ENCODE measurements at regions not wholly inside any gene's neighbourhood (a gene's known extent, or its start where the extent isn't known, plus 50 kb on each side); places are given as distances from the start of the nearest gene placed in this dataset.

DNA sequence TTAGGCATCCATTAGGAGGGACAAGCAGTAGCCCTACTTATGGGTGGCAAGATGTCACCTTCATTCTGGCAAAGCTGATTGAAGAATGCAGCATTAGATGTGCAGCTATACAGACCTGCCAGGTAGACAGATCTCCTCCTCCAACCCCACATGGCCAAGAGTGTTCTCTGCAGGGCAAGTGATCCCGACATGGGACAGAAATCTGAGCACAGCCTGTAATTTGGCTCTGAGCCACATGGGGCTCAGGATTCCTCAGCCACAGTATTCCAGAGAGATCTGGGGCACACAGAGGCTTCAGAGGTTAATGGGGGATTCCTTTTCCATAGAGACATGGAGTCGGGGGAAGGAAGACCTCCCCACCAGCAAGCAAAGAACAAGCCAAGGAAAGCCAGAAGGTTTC is 58.7 kb upstream of the GDF10 start:
- TF ChIP-seq, protein P1, sequence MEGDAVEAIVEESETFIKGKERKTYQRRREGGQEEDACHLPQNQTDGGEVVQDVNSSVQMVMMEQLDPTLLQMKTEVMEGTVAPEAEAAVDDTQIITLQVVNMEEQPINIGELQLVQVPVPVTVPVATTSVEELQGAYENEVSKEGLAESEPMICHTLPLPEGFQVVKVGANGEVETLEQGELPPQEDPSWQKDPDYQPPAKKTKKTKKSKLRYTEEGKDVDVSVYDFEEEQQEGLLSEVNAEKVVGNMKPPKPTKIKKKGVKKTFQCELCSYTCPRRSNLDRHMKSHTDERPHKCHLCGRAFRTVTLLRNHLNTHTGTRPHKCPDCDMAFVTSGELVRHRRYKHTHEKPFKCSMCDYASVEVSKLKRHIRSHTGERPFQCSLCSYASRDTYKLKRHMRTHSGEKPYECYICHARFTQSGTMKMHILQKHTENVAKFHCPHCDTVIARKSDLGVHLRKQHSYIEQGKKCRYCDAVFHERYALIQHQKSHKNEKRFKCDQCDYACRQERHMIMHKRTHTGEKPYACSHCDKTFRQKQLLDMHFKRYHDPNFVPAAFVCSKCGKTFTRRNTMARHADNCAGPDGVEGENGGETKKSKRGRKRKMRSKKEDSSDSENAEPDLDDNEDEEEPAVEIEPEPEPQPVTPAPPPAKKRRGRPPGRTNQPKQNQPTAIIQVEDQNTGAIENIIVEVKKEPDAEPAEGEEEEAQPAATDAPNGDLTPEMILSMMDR (IDR thresholded peaks at IDR 0.05), result no peak
- no peak for TF ChIP-seq POLR2A (IDR thresholded peaks at IDR 0.05)
